ENCODE measurements at regions not wholly inside any gene's neighbourhood (a gene's known extent, or its start where the extent isn't known, plus 50 kb on each side); places are given as distances from the start of the nearest gene placed in this dataset.
"Not testable (repeated sequence)": the region's sequence is repeated elsewhere in the genome, so short reads cannot be mapped to it uniquely, and the experiment has no call there.

DNA sequence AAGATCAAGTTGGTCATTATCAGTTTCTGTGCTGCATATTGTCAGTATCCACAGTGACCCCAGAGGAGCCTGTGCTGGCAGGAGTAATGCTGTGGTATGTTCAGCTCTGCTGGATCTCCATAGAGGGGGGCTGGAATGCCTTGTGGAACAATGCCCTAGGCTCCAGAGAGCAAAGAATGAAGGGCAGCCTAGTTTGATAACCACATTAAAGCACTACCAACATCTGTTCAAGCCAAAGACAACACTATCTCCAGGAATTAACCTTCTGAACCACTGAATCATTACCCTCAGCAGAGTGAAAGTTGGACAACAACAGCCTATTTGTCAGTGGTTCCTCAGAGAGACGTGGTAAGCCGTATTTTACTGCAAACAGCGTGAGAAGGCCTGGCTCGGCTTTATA is 192.3 kb upstream of the CXorf66 start:
- no peak for DNase-seq

DNA sequence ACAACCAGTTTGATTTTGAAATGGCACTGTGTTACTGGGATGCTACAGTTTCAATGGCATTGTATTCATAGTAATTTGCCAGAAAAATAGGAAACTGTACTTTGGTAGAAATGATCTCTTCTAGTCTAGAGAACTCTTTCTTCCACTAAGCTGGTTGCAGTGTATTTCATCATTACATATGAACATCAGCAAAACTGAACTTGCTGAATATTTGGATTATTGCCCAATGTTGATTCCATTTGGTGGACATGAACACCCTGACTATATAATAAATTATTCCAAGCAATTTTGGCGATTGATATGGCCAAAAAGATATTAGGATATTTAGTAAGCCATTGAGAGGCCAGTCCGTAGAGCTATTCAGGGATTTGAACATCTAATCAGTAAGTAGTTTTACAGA is 191.8 kb upstream of the CXorf66 start:
- DNase-seq: no peak

DNA sequence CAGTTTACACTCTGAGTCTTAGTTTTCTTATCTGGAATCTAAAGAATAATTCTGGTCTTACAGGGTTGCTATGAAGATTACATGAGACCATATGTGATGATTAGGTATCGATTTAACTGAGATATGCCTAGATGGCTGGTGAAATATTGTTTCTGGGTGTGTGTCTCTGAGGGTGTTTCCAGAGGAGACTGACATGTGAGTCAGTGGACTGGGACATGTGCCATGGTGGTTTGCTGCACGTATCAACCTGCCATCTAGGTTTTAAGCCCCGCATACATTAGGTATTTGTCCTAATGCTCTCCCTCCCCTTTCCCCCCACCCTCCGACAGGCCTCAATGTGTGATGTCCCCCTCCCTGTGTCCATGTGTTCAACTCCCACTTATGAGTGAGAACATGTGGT is 186.0 kb upstream of the CXorf66 start:
- DNase-seq: no peak

DNA sequence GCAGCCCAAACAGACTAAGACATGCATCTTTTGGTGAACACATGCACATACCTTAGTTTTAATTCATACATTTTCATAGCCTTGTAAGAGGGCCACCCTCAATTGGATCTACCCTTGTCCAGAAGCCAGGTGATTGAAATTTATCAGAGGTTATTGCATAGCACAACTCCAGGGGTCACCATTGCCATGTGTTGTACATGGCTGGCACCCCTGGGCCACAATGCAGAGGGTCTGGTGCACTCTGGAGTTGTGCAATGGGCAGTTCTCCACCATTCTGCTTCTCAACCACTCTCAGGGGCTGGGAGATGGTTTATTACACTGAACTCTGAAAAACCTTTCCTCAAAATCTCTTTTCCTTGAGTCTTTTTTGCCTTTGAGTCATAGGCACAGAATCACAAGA is 184.4 kb upstream of the CXorf66 start:
- DNase-seq: no peak

DNA sequence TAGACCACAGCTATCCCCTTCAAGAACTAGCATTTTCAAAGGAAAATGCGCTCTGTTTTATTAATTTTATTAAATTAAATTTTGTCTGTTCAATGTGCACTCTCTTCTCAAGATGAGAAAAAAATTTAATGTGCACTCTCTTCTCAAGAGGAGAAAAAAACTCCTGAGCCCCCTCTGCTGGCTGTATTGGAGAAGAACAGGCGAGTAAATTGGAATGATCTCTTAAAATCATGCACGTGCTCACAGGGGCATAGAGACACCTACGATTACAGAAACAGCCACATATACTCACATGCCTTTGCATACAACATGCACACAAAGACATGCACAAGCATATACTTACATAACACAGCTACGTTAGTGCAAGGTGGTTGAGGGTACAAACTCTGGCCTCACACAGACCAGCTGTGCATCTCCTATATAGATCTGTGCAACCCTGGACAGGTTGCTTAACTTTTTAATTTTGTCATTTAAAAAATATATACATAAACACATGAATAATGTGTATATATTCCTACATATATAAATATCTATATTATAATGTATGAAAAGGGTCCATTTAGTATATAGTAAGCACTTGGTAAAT is 176.2 kb upstream of the CXorf66 start:
- DNase-seq: peak; percentile 28 to 55 (median 41)

DNA sequence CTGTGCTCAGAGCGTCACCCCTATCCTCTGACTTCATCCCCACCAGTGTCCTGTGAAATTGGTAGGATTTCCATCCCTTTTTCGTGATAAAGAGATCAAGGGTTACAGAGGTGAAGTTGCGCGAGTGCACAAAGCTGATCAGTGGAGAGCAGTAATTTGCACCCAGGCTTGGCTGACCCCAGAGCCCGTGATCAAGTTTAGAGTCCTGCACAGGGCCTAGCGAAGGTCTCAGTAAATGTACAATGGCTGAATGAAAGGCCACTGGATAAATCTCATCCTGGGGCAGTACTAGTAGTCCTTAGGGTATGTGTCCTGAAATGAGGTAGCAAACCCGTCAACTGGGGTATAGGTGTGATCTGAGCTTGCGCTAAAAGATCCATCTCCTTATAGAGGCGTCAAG is 173.2 kb upstream of the CXorf66 start:
- DNase-seq: not testable (repeated sequence)

DNA sequence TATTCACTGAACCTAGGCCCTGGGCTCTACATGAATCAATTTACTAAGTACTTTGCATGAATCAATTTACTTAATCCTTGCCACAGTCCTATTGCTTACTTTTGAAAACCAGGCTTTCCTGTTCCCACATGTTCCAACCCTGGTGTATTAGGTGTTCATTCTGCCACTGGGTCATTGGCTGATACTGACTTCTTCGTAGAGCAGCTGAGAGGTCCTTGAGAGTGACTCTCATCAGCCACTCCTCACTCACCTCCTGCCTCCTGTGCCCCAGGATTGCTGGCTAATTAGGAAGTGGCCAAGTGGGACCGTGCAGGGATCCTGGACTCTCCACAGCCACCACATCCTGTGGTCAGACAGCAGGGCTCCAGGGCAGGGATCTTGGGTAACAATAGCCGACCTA is 172.7 kb upstream of the CXorf66 start:
- not testable (repeated sequence) for DNase-seq

DNA sequence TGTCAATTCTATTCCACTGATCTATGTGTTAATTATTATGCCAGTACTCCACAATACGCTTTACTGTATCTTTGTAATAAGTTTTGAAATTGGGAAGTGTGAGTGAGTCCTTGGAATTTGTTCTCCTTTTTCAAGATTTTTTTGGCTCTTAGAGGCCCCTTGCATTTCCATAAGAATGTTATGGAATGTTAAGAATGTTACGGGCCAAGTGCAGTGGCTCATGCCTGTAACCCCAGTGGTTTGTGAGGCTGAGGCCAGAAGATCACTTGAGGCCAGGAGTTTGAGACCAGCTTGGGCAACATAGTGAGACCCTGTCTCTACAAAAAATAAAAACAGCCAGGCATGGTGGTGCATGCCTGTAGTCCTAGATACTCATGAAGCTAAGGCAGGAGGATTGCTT is 167.6 kb upstream of the CXorf66 start:
- no peak for DNase-seq

DNA sequence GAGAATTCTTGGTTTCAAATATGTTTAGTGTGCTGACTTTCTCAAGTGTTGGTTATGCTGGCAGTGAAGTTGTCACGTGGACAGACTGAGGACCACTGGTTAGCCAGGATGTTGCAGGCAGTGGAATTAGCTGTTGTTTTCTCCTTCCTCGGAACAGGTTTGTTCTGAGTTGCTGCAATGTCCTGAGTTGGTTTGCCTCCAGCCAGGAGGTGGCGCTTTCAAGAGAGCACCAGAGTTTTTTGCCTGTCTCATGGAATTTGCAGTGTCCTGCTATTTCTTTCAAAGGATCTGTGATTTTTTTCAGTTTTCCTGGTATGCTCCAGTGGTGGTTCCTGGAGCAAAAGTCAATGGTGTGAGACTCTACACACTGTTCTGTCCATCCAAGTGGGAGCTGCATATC is 158.1 kb upstream of the CXorf66 start:
- DNase-seq: no peak

DNA sequence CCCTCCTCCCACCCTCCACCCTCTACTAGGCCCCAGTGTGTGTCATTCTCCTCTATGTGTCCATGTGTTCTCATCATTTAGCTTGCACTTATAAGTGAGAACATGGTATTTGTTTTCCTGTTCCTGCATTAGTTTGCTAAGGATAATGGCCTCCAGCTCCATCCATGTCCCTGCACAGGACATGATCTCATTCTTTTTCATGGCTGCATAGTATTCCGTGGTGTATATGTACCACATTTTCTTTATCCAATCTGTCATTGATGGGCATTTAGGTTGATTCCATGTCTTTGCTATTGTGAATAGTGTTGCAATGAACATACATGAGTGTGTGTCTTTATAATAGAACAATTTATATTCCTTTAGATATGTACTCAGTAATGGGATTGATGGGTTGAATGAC is 148.7 kb upstream of the CXorf66 start:
- not testable (repeated sequence) for DNase-seq

DNA sequence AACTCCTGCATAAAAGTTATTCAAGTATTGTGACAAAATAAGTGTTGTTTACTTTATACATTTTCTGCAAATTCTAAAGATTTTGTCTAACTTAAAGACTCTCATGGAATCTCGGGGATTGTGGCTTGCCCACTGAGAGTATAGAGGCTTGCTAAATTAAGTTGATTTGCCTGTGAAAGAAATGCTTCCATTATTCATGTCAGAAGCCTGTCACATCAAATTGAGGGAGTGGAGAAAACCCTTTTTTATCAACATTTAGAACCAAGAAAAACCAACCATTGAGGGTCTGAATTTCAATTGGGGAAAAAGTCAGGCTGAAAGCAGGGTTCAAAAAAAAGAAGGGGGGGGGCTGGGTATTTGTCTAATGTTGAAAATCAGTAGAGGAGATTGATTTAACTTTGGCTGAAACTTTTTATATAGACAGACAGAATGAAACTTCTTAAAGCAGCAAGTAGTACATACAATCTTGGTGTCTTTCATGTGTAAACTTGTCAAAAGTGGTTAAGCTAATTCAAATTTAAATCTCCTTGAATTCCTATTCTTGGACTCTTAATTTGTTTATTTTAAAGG is 144.8 kb upstream of the CXorf66 start:
- no peak for DNase-seq

DNA sequence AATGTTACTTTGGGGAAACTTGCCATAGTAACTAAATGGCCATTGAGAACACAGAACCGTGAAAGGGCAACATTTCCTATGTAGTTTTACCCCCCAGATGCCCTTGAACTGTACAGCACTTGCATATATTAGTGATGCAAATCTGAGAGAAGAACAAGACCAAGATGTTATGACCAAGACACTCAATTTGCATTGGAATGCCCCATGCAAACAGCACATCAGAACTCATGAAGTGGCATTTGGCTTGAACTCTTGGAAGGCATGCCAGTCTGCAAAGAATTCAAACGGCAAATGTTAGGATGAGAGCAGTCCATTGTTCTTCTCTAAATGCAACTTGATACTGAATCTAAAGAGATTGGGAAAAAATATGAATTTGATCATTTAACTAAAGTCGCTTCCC is 139.4 kb upstream of the CXorf66 start:
- no peak for DNase-seq

DNA sequence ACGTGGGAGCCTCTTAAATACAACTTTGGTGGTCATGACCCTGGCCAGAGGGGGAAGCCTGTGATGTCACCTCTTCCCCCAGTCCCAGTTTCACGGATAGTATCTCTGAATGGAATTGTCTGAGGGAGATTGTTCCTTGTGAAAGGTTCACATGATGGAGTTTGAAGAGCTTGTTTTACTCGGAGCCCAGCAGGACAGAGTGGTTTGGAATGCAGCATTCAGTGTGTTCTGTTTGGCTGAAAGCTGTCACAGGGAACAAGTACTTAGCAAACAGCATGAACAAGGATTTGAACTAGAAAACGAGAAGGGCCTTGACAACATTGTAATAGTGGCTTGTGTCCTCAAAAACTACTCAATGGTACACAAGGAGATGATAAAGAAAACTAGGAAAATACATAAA is 133.9 kb upstream of the CXorf66 start:
- no peak for DNase-seq

DNA sequence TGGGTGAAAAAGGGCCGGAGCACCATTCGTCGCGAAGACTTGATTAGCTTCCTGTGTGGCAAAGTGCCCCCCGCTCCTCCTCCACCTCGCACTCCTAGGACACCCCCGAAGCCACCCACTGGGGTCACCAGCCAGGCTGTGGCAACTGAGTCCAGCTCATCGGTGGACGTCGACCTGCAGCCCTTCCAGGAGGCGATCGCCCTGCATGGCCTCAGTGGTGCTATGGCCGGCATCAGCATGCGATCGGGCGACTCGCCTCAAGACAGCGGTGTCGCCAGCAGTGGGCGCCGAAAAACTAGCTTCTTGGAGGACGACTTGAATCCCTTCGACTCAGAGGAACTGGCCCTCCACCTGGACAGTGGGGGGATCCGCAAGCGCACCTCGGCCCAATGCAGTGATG is 126.8 kb upstream of the CXorf66 start:
- DNase-seq: no peak

DNA sequence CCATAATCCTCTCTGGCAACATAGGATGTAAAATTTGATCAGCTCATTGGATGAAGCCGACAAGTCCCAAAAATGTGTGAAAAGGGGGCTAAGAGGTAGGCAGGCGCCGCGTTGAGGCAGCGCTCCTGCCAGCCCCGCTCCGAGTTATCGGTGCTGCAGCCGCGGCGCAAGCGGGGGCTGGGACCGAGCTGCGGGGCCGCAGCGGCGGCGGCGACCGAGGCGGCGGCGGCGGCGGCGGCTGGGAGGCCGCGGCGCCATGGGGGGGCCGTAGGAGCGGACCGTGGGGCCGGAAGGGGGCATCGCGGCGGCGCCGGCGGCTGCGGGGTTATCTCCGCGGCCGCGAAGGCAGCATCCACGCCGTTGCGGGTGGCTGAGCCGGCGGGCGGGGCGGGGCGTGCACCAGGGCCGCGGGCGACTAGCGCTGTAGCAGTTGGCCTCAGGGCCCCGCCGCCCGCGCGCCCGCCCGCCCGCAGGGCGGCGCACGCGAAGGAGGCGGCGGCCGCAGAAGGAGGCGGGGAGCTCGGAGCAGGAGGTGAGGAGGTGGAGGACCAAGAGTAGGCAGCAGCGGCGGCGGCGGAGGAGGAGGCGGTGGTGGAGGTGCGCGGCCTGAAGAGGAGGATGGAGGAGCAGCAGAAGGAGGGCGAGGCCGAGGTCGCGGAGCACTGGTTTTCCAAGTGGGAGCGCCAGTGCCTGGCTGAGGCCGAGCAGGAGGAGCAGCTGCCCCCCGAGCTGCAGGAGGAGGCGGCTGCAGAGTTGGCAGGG is 126.0 kb upstream of the CXorf66 start:
- DNase-seq: peak in 2 of 3 donors; percentile 43 to 63

DNA sequence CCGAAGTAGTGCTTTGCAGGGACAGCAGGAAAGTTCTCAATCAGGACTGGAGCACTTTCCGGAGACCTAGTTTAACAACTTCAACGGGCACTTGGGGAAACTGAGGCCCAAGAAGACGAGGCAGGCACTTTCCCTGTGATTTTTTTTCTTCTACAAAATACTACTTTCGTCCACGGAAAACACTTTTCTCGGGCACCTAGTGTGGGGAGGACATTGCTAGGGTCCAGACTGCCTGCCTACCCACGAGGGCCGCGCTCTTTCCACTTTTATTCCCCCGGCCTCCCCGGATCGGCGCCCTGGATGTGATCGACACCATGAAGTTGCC is 125.4 kb upstream of the CXorf66 start:
- DNase-seq: no peak

DNA sequence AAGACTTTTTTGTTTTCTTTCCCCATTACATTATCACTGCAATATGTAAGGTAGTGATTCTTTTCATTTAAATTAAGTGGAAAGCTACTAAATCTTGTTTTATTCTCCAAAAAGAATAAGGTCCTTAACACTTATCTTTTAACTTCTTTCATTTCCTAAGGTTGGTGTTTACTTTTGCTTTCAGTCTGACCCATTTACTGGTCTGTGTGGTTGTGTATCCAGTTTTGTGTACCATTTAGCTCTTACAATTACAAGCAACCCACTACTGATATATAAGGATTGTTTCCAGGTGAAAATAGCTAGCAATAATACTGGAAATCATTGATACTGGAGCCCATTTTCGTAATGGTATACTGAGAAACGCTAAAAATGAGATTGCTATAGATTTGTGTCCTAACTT is 123.1 kb upstream of the CXorf66 start:
- DNase-seq: no peak

DNA sequence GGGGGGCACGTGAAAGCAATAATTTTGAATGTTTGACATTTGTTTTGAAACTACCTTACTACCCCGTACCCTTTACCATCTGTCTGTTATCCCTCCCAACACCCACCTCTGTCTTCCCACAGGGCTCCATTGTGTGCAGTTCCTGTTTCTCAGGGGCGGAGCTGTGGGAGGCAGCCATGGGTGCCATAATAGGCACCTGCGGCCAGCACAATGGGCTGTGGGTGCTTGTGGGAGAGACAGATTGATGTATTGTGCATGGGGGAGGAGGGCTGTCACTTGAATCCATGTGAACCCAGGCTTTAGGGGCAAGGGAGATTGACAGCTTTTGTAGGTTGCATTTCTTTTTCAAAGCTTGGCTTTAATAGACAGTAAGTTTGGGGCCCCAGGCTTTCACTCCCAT is 122.6 kb upstream of the CXorf66 start:
- no peak for DNase-seq

DNA sequence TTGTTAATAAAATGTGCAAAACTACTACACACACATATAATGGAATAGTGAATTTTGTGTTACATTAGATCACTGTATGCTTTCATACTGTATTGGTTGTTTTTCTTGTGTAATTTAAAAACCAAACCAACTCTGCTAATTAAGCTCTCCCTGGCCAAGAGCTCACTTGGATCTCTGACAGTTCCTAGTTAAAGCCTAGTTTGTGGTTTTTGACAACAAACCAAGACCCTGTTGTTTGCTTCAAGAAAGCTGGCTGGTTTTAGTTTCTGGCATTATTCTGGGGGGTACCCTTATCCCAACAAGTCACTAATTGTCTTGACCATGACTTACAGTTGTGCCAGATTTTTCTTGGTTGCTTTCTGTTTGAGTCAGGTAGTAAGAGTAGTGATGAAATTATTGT is 121.4 kb upstream of the CXorf66 start:
- DNase-seq: no peak

DNA sequence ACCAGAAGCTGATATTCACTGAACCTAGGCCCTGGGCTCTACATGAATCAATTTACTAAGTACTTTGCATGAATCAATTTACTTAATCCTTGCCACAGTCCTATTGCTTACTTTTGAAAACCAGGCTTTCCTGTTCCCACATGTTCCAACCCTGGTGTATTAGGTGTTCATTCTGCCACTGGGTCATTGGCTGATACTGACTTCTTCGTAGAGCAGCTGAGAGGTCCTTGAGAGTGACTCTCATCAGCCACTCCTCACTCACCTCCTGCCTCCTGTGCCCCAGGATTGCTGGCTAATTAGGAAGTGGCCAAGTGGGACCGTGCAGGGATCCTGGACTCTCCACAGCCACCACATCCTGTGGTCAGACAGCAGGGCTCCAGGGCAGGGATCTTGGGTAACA is 109.5 kb upstream of the CXorf66 start:
- DNase-seq: not testable (repeated sequence)

DNA sequence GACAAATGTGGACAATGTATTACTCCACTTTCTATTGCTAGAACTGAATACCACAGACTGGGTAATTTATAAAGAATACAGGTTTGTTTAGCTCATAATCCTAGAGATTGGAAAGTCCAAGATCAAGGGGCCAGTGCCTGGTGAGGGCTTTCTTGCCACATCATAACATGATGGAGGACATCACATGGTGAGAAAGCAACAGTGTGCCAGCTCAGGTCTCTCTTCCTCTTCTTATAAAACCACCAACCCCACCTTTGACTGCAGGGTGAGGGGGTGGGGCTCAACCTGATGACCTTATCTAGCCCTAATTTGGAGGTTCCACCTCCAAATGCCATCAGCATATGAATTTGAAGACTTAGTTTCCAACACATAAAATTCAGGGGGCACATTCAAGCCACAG is 105.7 kb upstream of the CXorf66 start:
- DNase-seq: no peak

DNA sequence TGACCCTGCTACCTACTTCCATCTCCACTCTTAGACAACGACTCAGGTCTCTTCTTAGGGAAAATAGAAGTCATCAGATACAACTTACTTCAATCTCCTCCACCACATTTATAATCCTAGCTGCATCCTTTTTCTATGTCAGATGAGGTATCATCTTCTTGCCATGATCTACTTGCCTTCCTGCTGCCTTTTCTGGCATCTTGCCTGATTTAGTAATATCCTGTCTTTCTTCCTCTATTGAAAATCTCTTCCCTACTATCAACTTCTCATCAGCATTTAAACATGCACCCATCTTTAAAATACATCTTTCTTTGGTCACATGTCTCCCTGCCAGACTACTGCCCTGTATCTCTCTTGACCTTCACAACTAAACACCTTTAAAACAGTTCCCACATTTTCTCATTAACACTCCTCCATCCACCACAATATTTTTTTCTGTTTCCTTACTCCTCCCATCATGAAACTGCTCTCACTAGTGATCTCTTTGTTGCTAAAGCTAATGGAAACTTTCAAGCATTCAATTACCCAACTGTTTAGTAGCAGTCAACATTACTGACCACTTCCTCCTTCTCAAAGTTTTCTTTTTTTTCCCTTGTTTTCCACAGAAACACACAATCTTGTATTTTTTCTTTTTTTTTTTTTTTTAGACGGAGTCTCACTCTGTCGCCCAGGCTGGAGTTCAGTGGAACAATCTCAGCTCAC is 100.8 kb upstream of the CXorf66 start:
- DNase-seq: peak; percentile 21 to 55 (median 46)

DNA sequence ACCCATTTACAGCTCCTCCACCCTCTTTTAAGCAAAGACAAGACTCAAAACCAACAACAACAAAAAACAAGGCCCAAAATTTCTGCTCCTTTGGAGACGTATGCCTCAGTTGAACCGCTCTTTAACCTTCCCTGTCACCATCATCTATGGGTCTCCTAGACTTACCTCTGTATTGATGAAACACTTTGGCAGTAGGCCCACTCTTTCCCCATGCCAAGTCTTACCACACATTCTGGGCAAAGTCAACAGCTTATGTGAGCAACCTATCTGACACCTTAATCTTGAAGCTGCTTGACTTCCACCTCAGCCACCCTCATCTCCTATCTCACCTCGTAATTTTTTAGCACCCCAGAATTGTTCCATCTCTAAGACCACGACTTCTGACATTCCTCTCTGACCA is 99.7 kb upstream of the CXorf66 start:
- no peak for DNase-seq

DNA sequence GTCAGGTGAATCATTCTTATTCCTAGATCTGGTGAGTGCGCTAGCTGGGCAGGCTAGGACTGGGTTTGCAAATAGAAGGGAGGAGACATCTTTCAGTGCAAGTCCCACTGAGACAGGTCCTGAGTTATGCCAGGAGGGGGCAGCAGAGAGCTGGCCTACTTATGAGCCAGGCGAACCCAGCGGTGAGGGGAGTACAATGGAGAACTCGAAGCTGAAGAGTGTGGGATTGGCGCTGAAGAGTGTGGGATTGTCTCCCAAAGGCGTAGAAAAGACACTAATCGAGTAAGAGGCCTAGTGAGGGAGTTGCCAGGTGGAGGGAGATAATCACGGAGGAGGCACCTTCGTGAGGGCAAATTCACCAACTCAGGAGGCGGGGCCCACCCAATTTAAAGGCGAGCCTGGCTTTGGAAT is 91.7 kb upstream of the CXorf66 start:
- DNase-seq: peak; percentile 76 to 85 (median 80)
